ENCODE measurements at regions not wholly inside any gene's neighbourhood (a gene's known extent, or its start where the extent isn't known, plus 50 kb on each side); places are given as distances from the start of the nearest gene placed in this dataset.

- no peak overlapping the region for H3K27ac Mint-ChIP-seq
- ATAC-seq: no peak
- intact Hi-C loops (cut with micrococcal nuclease): no loop called here
- H3K9me3 Mint-ChIP-seq: peaks cover 8% of the 10 kb centered on the region
- POLR2A ChIA-PET: no interaction called here
- no peaks in the 10 kb centered on the region for H3K4me1 Mint-ChIP-seq (ENCODE audit: low read depth)
- H3K36me3 Mint-ChIP-seq (ENCODE audit: low read depth): no peaks in the 10 kb centered on the region
- CTCF ChIA-PET: no interaction called here
- no peaks in the 10 kb centered on the region for H3K27me3 Mint-ChIP-seq
- DNase-seq: no peak
- no peak for TF ChIP-seq CTCF (IDR thresholded peaks at IDR 0.05)
- no peak overlapping the region for H3K4me3 Mint-ChIP-seq
Observed at GRCh38 chr21:16751695-16752474, 761.0 kb upstream of the CXADR start.

GRCh38 chr21:16752475-16752857, 760.4 kb upstream of the CXADR start:
- ATAC-seq: no peak
- ChIA-PET POLR2A (no interaction called here), CTCF (no interaction called here)
- Mint-ChIP-seq H3K27me3 (no peaks in the 10 kb centered on the region), H3K36me3 (ENCODE audit: low read depth) (no peaks in the 10 kb centered on the region), H3K9me3 (peaks cover 8% of the 10 kb centered on the region), H3K4me3 (no peak overlapping the region), H3K4me1 (ENCODE audit: low read depth) (no peaks in the 10 kb centered on the region), H3K27ac (no peak overlapping the region)
- intact Hi-C loops (cut with micrococcal nuclease): no loop called here
- DNase-seq: no peak
- no peak for TF ChIP-seq CTCF (IDR thresholded peaks at IDR 0.05)

GRCh38 chr21:16755061-16755460, 757.8 kb upstream of the CXADR start:
- no peak overlapping the region for H3K4me3 Mint-ChIP-seq
- DNase-seq (no peak), ATAC-seq (no peak)
- no peak overlapping the region for H3K27ac Mint-ChIP-seq
- no peaks in the 10 kb centered on the region for H3K36me3 Mint-ChIP-seq (ENCODE audit: low read depth)
- H3K27me3 Mint-ChIP-seq: no peaks in the 10 kb centered on the region
- H3K9me3 Mint-ChIP-seq: peaks cover 6% of the 10 kb centered on the region
- ChIA-PET CTCF (no interaction called here), POLR2A (no interaction called here)
- TF ChIP-seq CTCF (IDR thresholded peaks at IDR 0.05): no peak
- H3K4me1 Mint-ChIP-seq (ENCODE audit: low read depth): no peaks in the 10 kb centered on the region
- intact Hi-C loops (cut with micrococcal nuclease): no loop called here

GRCh38 chr21:16767201-16767600, 745.6 kb upstream of the CXADR start:
- DNase-seq (no peak), ATAC-seq (no peak)
- no peaks in the 10 kb centered on the region for H3K4me1 Mint-ChIP-seq (ENCODE audit: low read depth)
- intact Hi-C loops (cut with micrococcal nuclease): no loop called here
- no peak overlapping the region for H3K27ac Mint-ChIP-seq
- H3K4me3 Mint-ChIP-seq: no peak overlapping the region
- TF ChIP-seq CTCF (IDR thresholded peaks at IDR 0.05): no peak
- no peaks in the 10 kb centered on the region for H3K27me3 Mint-ChIP-seq
- POLR2A ChIA-PET: no interaction called here
- CTCF ChIA-PET: no interaction called here
- H3K36me3 Mint-ChIP-seq (ENCODE audit: low read depth): no peaks in the 10 kb centered on the region
- peaks cover 3% of the 10 kb centered on the region for H3K9me3 Mint-ChIP-seq

- no peaks in the 10 kb centered on the region for H3K27me3 Mint-ChIP-seq
- no peaks in the 10 kb centered on the region for H3K4me1 Mint-ChIP-seq (ENCODE audit: low read depth)
- H3K36me3 Mint-ChIP-seq (ENCODE audit: low read depth): no peaks in the 10 kb centered on the region
- DNase-seq (no peak), ATAC-seq (no peak)
- ChIA-PET CTCF (no interaction called here), POLR2A (no interaction called here)
- peaks cover 5% of the 10 kb centered on the region for H3K9me3 Mint-ChIP-seq
- TF ChIP-seq CTCF (IDR thresholded peaks at IDR 0.05): no peak
- H3K27ac Mint-ChIP-seq: no peak overlapping the region
- no peak overlapping the region for H3K4me3 Mint-ChIP-seq
- intact Hi-C loops (cut with micrococcal nuclease): no loop called here
Observed at GRCh38 chr21:16768096-16768495, 744.7 kb upstream of the CXADR start.
